Prostate gland (tissue), 2 donors: ENCODE measurements at regions not wholly inside any gene's neighbourhood (a gene's known extent, or its start where the extent isn't known, plus 50 kb on each side); places are given as distances from the start of the nearest gene placed in this dataset.

ENCODE experiments used
- CTCF ChIP-seq, 4 experiments: fragments of 200-600 bp in 2 of 4; fragments of 450-650 bp in 2 of 4; sonication (generic) in 2 of 4; IDR thresholded peaks; 1 replicate in 3 of 4; 2 replicates in 1 of 4; pipeline ENCODE4 v1.5.1; 2016 to 2019; ENCODE audit warnings: antibody characterized with exemption in 4 of 4, mild to moderate bottlenecking in 2 of 4, moderate library complexity in 2 of 4
- POLR2A ChIP-seq: fragments of 450-650 bp; IDR thresholded peaks from one replicate; pipeline ENCODE4 v1.6.1; 2016; ENCODE audit warnings: antibody characterized with exemption, mild to moderate bottlenecking
- POLR2AphosphoS5 ChIP-seq: sonication (generic); formaldehyde crosslinking; IDR thresholded peaks from one replicate; pipeline ENCODE4 v1.6.1; 2017; ENCODE audit warnings: antibody characterized with exemption

GRCh38 chr3:72490688-72491435, 357.4 kb downstream of the SHQ1 start:
- TF ChIP-seq CTCF (IDR thresholded peaks at IDR 0.05) (no peak), POLR2A (no peak), POLR2AphosphoS5 (no peak)
